HG03064 (cell line): ENCODE measurements at regions not wholly inside any gene's neighbourhood (a gene's known extent, or its start where the extent isn't known, plus 50 kb on each side); places are given as distances from the start of the nearest gene placed in this dataset.

Source experiments
- ATAC-seq: cut with Tn5 transposase; IDR thresholded peaks from one replicate; pipeline ENCODE4 v1.9.1; 2021; ENCODE audit warnings: low read depth; ENCODE audit not compliant: unreplicated experiment

DNA sequence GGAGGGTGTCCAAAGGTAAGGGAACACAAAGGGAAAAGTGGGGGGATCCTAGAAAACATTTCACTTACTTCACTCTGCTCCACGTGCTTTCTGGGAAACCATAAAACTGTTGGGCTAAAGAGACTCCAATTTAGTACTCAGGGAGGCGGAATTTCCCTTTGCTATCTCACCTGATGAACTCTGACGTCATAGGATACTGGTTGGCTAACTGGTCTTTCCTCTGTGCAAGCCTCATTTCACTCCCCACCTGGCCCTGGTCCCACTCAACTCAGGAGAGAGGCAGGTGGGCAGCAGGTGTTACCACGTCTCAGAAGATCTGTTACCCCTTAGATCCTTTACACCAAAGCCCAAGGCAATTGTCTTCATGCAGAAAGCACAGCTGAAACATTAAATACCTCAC lies 51.8 kb upstream of the PMAIP1 start:
- peak; percentile 44 for ATAC-seq

DNA sequence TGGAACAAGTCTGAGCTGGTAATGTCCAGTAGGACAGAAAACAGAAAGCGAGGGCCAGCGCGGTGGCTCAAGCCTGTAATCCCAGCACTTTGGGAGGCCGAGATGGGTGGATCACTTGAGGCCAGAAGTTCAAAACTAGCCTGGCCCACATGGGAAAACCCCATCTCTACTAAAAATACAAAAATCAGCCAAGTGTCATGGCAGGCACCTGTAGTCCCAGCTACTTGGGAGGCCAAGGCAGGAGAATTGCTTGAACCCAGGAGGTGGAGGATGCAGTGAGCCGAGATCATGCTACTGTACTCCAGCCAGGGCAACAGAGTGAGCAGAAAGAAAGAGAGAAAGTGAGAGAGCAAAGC lies 52.3 kb upstream of the PMAIP1 start:
- ATAC-seq = peak; percentile 25

GRCh38 chr18:59846814-59847490 lies 52.8 kb upstream of the PMAIP1 start:
- peak; percentile 89 for ATAC-seq

DNA sequence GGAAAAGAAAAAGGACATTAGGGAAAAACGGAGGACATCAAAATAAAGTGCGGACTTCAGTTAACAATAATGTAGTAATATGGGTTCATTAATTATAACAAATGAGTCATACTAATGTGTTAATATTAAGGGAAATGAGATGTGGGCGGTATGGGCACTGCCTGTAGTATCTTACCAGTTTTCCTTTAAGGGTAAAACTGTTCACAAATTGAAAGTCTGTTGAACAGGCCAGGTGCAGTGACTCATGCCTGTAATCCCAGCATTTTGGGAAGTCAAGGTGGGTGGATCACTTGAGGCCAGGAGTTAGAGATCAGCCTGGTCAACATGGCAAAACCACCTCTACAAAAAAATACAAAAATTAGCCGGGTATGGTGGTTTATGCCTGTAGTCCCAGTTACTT lies 56.8 kb upstream of the PMAIP1 start:
- ATAC-seq = no peak

DNA sequence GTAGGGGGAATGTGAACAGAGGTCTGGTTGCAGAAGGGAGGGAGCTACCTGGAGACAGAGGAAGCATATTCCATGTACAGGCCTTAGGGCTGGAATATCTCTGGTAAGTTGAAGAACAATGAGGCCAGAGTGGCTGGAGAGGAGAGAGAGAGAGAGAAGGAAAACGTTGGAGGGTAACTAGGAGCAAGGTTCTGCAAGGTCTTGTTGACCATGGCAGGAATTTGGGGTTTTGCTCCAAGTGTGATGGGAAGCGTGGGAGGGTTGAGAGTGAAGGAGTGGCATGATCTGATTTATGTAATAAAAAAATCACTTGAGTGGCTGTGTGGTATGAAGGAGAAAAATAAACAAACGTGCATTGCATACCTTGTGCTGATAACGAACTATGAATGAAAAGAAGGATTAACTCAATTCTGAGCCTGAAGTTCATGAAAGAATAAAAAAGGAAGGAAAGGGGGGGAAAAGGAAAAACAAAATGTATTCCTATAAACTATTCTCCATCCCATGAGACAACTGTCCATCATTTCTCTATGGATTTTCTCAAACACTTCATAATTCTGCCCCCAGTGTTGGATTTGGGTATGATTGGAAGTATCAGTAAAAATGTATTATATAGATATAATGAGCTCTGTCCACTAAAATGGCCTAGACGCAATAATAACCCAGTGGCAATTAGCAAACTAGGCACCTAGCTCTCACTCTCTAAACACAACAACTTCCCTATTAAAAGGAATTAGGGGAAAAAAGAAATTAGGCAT lies 59.7 kb upstream of the PMAIP1 start:
- ATAC-seq = no peak

DNA sequence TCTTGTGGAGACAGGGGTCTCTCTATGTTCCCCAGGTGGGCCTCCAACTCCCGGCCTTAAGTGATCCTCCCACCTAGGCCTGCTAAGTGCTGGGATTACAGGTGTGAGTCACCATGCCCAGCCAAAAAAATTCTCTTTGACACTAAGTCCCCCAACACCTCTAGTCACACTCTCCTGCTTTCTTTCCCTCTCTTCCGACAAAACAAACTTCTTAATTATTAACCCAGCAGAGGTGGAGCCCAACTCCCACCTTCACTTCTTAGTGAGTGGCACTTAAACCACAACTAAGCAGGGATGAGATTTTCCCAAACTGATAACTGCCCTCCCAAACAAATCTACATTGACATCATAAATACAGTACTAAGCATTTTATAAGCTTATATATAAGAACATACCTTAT lies 60.5 kb upstream of the PMAIP1 start:
- ATAC-seq = no peak

GRCh38 chr18:59837586-59837985 lies 62.2 kb upstream of the PMAIP1 start:
- ATAC-seq = no peak

DNA sequence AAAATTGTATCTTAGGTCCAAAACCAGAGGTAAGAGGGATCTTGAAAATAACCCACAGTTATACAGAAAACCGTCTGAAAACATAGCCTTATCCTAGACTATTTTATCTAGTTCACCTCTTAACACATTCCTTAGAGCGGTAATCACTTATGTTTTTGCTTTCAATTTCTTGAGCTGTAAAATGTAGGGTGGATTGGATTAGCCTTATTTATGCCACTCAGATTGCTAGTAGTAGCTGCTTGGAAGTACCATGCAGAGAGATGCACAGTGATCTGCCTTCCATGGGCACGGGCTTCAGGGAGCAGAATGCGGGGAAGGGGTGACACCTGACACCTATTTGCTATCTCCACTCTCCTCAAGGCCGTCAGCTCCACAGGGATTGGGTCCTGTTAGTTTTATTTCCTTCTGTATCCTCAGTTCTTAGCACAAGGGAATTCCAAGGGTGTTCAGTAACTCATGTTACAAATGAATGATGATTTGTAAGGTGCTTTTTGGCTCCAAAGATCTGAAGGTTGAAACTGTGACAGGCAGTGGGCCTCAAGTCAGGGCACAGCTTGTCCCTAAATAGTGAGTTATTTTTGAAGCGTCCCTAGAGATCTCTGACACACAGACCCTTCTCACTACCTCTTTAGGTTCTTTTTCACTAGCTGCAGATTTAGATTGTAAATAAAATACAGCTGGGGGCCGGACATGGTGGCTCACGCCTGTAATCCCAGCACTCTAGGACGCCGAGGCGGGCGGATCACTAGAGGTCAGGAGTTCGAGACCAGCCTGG lies 64.0 kb upstream of the PMAIP1 start:
- ATAC-seq = peak; percentile 37

GRCh38 chr18:59834267-59834666 lies 65.5 kb upstream of the PMAIP1 start:
- ATAC-seq = no peak

DNA sequence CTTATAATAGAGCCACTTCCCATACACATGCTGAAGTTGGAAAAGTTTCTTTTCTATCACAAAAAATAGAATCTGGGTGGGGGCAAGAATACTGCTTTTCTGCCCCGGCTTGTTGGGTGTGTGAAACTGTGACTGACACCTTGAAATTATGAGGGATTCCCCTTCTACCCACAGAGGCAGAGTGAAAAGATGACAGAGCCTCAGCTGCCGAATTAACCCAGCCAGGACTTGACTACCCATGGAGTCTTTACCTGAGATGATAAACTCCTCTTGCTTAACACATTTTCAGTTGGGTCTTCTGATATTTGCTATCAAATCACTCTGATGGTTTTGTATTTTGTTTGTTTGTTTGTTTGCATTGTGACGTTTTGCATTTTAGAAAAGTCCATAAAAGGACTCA lies 66.0 kb upstream of the PMAIP1 start:
- peak; percentile 78 for ATAC-seq

DNA sequence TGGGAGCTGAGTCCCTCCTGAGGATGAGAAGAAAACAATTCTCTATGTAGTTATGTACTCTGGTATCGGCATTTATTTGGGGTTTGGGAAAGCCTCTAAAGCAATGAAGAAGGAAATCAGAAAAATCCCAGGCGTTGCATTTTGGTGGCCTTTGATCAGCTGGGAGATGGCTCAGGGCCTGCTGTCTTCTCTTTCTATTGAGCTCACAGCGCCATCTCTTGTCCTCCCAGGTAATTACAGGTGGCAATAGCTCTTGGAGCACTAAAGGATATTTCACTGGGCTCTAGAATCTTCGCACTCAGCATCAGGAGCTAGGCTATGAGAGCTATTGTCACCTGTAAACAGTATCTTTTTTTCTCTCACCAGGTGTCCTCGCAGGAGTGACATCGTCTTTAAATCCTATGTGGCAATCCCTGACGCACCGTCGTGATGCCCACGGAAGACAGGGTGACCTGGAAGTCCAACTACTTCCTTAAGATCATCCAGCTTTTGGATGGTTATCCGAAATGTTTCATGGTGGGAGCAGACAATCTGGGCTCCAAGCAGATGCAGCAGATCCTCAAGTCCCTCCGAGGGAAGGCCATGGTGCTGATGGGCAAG lies 76.1 kb upstream of the PMAIP1 start:
- ATAC-seq = no peak

DNA sequence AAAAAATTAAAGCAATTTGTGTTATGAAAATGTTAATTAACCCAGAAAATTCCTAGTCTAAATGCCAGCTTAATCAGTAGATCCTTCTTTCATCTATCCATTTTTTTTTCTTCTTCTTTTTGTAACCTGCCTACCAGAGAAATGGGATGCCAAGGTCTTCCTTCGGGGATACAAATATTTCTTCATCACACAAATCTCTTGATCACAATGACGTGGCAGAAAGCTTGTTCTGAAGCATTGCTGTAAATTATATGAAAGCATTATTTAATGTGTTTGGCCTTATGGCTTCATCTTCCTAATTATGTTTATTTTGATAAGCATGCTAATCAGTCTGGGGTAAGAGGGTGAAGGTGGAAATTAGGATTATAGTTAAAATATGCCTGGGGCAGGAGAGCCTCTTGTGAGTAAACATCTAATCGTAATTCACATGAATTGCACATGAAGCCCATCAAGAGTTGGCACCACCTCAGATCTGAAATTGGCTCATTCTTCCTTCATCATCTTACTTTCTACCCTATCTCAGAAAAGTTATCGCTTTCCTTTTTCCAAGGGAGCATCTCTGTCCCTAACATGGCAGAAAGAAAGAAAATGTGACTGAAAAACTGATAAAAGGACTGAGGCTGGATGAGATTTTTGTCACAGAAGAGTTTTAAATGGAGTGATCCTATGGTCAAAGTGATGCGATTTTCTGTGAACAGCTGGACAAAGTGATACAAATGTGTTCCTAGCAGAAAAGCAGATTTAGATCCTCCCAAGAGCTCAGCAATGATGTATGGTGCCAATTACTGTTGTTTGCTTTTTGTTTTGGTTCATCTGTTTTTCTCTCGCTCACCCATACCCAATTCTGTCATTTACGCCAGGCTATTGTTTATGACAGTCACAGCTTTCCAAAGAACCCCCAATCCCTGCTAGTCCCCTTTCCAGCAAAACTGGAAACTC lies 76.9 kb upstream of the PMAIP1 start:
- no peak for ATAC-seq

DNA sequence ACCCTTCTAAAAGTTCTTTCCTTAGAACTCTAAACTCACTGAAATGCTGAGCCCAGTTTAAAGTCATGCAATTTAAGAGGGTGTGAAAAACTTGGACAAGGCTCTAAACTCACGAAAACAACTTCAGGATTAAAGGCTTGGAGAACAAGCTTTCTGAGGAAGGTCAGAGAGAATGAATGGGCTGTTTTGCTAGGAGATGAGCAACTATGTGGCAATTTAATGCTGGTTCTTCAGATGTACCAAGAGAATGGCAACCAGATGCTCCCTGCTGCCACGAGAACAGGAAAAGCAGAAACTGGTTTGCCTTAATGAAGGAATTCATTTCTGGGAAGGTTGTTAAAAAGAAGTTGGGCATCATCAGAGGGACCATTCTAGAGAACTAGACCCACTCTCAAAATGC lies 77.8 kb upstream of the PMAIP1 start:
- ATAC-seq = no peak

DNA sequence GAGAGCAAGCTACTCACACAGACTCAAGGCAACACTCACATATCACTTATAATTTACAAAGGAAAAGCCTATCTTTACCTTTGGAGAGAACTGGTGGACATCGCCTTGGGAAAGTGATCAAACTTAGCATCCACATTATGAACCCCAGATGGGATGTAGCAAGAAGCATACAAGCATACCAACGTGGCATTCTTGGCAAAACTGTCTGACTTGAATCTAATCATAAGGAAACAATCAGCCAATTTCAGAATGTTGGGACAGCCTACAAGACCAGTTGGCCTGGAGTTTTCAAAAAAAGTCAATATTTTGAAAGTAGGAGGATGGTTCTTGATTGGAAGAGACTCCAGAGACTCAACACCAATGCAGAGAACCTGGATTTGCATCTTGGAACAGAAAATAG lies 79.1 kb upstream of the PMAIP1 start:
- ATAC-seq = no peak

GRCh38 chr18:59818769-59819168 lies 81.0 kb upstream of the PMAIP1 start:
- ATAC-seq = no peak

GRCh38 chr18:59814891-59815290 lies 84.9 kb upstream of the PMAIP1 start:
- no peak for ATAC-seq

GRCh38 chr18:59813942-59814341 lies 85.9 kb upstream of the PMAIP1 start:
- ATAC-seq = no peak

- ATAC-seq = no peak
These were observed 88.9 kb upstream of the PMAIP1 start for GRCh38 chr18:59810735-59811520.

GRCh38 chr18:59810183-59810582 lies 89.6 kb upstream of the PMAIP1 start:
- no peak for ATAC-seq
